ENCODE measurements at regions not wholly inside any gene's neighbourhood (a gene's known extent, or its start where the extent isn't known, plus 50 kb on each side); places are given as distances from the start of the nearest gene placed in this dataset.
A peak's percentile ranks its signal among the peaks of the same experiment; 100 is the strongest.

DNA sequence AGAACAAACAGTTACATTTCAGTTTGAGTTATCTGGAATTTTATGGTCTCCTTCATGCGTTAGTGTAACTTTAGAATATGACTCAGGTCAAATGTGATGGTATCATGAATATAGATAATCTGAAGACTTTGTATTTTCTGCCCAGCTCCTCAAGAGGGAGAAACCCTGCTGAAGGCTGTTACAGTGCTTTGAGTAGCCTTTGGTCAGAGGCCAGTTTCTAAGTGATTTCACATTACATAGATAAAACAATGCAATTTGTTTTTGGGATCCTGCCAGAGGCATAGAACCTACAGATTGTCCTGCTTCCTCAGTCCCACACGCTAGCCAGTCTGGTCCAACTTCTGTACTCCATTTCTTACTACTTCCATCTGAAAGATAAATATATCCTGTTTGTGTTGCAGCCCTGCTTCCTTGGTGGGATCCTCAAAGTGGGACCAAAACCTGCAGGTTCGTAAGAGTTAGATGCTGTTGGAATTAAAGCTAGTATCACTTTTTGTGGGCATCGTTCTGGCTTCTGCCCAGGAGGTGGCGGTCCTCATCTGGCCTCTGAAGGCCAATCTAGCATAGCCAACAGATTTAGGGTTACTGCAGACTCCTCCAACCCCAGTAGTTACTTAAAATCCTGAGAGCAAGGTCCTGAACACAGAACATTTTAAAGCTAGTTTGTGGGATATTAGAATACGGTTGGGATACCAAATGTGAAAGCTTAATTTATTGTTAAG, 645.8 kb upstream of the USP24 start:
- Mint-ChIP-seq H3K36me3 (ENCODE audit: insufficient read depth in 1 of 3, low read depth in 3 of 3) (no peaks in the 10 kb centered on the region), H3K4me3 (no peak overlapping the region), H3K9me3 (no peaks in the 10 kb centered on the region; a peak in 1 of 5 replicates), H3K27me3 (ENCODE audit: low read depth) (no peaks in the 10 kb centered on the region), H3K27ac (no peak overlapping the region), H3K4me1 (peaks cover 6 to 7% of the 10 kb centered on the region in 2 experiments)
- Histone ChIP-seq H2BK120ac (ENCODE audit: low read depth, low read length, poor library complexity, severe bottlenecking) (no peak overlapping the region), H3K27ac (ENCODE audit: insufficient read length, low read depth, low read length) (no peak overlapping the region), H3K79me1 (ENCODE audit: insufficient read depth, low read depth, low read length, poor library complexity, severe bottlenecking) (no peaks in the 10 kb centered on the region), H3K14ac (ENCODE audit: insufficient read depth, low read length) (no peak overlapping the region), H3K4ac (ENCODE audit: low read depth, low read length) (no peak overlapping the region), H3K4me2 (ENCODE audit: insufficient read depth, insufficient read length, low read length) (no peak overlapping the region), H2BK5ac (ENCODE audit: insufficient read length, low read length) (no peak overlapping the region), H2AFZ (ENCODE audit: low read length) (no peak overlapping the region), H4K91ac (ENCODE audit: insufficient read length, low read depth, low read length) (no peak overlapping the region), H2BK12ac (ENCODE audit: insufficient read length, low read depth, low read length) (no peak overlapping the region), H3K4me1 (ENCODE audit: insufficient read depth, low read length) (no peaks in the 10 kb centered on the region), H2BK15ac (ENCODE audit: low read depth, low read length) (no peak overlapping the region), H3K27me3 (ENCODE audit: insufficient read depth, low read length) (no peaks in the 10 kb centered on the region), H2AK5ac (ENCODE audit: insufficient read length, low read length) (no peak overlapping the region), H4K5ac (ENCODE audit: insufficient read length, low read depth, low read length) (no peak overlapping the region), H4K20me1 (ENCODE audit: control insufficient read depth, insufficient read depth, insufficient read length) (no peaks in the 10 kb centered on the region), H3K79me2 (ENCODE audit: insufficient read depth, low read length) (no peaks in the 10 kb centered on the region), H3K9ac (ENCODE audit: extremely low read depth, insufficient read length, low read length) (no peak overlapping the region), H3K56ac (ENCODE audit: insufficient read length, low read depth, low read length) (no peak overlapping the region), H4K8ac (replicated peaks; ENCODE audit: insufficient read length, low read depth, low read length) (no peak overlapping the region), H3T11ph (ENCODE audit: low read length) (no peak overlapping the region), H2BK20ac (ENCODE audit: low read depth, low read length, poor library complexity, severe bottlenecking) (no peak overlapping the region), H3K23me2 (ENCODE audit: insufficient read length, low read depth, low read length, poor library complexity, severe bottlenecking) (no peaks in the 10 kb centered on the region), H3K23ac (ENCODE audit: insufficient read length, low read depth, low read length) (no peak overlapping the region), H3K18ac (ENCODE audit: insufficient read length, low read depth, low read length) (no peak overlapping the region), H3K9me3 (ENCODE audit: control insufficient read depth, low read depth, low read length) (no peaks in the 10 kb centered on the region)
- peak; percentile 38 for DNase-seq
- peak; percentile 61 for TF ChIP-seq CTCF (conservative IDR thresholded peaks at IDR 0.05)
- WGBS (ENCODE audit: extremely low coverage, insufficient read length, low lambda C conversion rate), result no CpG with 5 or more reads among the region's 6 CpGs

All from H9 (cell line).